Effector CD4-positive, alpha-beta T cell (primary cell): ENCODE measurements at regions not wholly inside any gene's neighbourhood (a gene's known extent, or its start where the extent isn't known, plus 50 kb on each side); places are given as distances from the start of the nearest gene placed in this dataset.

Experiments
- DNase-seq: peaks from one replicate; pipeline ENCODE4 v3.0.0-alpha.2; 2020

DNA sequence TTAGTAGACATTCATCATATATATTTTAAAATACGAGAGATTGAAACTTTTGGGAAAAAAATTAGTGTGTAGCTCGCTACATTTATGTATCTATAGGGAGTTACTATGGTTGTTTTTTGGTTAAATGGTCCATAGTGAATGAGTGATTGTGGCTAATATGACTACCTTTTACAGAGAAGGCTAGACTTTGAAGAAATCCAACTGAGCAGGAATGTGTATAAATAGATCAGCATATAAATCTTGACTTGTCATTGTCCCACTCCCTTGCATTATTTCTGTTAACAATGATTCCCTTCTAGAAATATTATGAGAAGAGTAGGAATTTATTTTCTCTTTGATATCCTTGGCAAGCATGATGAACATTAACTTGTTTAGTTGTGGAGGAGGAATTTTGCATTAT, 737.8 kb upstream of the MAP3K7 start:
- DNase-seq: no peak

DNA sequence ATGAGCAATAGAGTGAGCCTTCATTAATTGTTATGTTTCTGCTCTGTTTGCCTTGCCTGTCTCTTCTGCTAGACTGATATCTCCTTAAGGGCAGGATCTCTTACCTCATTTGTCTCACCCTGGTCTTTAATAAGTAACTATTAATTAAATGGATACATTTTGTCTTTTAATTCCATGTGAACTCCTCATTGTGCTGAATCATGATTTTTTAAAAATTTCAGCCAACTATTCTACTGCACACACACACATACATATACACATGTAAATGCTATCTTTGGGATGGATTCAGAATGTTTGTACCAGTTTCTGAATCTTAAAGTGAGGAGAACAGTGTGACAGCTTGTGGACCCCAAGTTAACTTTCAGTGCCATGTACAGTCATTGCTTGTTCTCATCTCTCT, 731.1 kb upstream of the MAP3K7 start:
- DNase-seq: no peak

DNA sequence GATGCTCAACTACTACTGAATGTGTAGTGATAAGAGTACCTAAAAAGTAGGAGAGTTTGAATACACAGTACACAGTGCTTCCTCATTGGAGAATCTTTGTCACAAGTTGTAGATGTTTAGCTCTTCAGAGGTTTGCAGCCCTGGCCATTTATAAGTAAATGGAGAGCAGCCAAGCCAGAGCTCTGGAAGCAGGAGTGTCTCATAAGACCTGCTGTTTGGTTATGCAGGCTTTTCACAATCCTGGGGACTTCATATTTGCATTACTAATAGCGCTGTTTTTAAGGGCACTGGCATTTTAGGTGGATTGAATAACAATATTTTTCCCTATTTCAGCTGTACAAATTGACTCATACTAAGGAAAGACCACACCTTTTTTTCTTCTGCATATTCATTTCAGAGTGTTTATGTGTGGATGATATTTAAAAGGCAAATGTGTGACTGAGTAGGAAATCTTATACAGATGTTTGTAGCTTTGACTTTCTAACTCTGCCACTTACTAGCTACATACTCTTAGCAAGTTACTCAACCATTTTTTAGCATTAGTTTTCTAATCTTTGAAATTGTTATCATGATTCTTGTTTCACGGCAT, 730.5 kb upstream of the MAP3K7 start:
- no peak for DNase-seq

DNA sequence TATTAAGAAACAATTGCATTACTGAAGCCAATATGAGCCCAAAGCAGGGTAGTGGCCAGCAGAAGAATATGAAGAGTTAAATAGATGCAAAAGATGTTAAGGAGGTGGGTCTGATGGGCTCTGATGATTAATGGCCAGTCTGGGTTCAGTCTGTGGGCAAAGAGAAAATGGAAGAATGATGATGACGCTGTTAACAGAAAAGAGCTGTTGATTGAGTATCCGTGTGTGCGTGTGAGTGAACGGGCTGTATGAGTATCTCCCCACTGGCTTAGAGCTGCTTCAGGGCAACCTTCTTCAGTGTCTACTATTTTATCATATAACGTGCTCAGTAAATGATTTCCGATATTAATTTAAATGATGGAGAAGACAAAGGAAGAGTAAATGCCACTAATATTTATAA, 723.3 kb upstream of the MAP3K7 start:
- DNase-seq: no peak

DNA sequence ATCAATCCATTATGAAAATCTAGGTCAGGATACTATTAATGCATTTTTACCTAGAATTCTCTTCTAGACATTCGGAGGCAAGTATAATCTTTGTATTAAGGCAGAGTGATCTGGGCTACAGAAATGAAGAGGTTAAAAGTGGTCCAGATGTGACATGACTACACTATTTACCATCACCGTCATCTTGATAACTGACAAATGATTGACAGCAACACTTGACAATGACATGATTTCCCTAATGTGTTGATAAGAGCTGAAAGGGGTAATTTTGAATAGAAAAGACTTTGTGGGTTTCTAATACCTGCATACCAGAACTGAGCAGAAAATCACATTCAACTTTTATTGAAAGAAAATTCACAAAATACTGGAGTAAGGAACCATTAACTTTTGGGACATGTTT, 718.9 kb upstream of the MAP3K7 start:
- no peak for DNase-seq

DNA sequence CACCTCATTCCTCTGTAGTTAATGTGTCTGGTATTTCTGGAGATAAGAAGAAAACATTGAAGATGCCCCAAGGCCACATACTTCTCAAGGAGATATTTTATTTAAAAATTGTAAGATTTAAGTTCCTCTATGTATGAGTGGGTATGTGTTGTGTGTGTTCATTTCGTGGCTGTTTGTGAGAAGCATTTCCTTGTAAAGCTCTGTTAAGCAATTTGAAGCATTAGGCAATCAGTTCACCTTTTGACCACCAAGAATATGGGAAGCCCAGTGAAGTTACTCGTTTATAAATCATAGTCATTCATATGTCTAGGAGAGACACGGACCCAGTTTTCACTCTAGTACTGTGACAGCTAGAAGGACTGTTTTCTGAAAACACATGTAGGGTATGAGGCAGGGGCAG, 717.6 kb upstream of the MAP3K7 start:
- DNase-seq: no peak

DNA sequence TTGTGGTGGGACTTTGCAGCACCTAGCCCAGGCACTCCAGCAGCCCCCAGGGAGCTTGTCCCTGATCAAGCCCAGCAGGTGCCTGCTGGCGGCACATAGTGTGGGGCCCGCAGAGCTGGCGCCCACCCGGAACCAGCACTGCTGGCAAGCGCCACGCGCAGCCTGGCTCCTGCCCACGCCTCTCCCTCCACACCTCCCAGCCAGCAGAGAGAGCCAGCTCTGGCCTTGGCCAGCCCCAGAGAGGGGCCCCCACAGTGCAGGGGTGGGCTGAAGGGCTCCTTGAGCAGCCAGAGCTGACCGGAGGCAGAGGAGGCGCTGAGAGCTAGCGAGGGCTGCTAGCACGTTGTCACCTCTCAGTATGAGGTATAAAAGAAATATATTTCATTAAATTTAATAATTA, 716.5 kb upstream of the MAP3K7 start:
- no peak for DNase-seq

DNA sequence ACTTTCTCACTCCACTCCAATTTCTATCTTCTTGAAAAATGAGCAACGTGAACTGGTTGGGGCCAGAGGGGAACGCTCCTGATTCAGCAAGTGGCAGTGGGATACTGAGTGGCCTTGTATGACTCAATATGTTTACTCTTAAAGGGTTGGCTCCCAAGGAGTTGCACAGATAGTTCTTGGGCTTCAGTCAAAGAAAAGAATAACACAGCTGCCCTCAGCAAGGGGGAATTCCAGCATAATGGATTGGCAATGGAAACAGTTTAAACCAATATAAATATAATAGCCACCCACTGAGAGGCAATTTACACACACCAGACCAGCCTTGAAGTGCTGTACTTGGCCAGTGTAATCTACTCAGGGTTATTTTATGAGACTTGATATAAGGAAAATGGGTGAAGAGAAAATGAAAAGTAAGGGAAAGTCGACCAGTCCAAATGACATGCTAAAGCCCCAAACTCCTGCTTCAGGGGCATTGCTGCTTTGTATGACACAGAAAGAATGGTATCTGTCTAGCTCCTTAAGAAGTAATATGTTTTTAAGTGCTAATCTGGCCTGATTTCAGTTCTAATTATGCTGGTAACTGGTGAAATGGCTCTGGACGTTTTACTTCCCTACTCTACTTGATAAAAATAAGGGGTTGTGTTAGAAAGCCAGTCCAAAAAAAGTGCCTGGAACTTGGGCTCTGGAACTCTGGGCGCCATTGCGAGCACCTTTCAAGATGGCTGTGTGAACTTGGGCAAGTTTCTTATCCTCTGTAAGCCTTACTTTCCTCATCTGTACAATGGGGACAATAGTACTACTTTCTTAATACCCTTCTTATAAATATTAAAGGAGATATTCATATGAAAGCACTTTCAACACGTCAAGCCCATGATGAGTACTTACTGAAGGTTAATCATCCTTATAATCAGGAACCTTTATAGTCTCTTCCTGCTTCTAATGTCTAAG, 712.9 kb upstream of the MAP3K7 start:
- no peak for DNase-seq

DNA sequence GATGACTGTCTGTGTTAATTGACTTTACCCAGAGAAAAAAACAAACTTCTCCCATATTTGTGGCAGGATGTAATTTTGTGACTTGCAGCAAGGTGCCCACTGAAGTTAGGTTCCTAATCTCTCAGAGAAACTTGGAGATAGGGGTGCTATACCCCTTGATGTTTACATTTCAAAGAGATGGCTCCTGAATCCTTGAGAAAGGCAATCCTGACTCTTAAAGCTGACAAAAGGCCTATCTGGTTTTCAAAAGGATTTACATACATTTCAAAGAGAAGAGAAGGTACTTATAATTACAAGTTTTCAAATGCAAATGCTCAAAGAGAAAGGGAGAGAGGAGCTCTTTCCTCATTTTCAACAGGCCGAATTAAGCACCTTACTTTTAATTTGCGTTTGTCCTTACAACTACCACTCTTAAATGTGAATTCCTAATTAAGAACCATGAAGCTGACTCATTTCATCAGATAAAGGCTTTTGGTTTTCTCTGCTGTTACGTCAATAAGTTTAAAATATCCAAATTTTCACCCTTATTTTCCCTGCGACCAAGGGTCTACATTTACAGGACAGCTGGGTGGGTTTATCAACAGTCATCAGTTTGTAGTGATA, 711.8 kb upstream of the MAP3K7 start:
- DNase-seq: no peak

DNA sequence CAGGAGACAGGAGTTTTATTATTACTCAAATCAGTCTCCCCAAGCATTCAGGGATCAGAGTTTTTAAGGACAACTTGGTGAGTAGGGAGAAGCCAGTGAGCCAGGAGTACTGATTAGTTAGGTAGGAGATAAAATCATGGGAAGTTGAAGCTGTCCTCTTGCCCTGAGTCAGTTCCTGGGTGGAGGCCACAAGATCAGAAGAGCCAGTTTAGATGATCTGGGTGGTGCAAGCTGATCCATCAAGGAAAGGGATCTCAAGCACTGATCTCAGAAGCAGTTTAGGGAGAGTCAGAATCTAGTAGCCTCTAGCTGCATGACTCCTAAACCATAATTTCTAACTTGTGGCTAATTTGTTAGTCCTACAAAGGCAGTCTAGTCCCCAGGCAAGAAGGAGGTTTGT, 706.5 kb upstream of the MAP3K7 start:
- no peak for DNase-seq

DNA sequence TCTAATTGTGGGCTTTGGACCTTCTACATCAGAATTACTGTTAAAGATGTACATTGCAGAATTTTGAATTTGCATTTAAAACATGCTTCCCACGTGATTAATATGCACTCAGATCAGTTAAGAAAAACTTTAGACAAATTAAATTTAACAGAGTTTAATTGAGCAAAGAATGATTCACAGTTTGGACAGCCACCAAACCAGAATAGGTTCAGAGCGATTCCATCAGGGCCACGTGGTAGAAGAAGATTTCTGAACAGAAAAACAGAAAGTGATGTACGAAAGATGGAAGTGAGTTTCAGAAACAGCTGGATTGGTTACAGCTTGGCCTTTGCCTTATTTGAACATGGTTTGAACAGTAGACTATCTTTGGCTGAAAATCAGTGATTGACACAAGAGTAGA, 704.2 kb upstream of the MAP3K7 start:
- no peak for DNase-seq

DNA sequence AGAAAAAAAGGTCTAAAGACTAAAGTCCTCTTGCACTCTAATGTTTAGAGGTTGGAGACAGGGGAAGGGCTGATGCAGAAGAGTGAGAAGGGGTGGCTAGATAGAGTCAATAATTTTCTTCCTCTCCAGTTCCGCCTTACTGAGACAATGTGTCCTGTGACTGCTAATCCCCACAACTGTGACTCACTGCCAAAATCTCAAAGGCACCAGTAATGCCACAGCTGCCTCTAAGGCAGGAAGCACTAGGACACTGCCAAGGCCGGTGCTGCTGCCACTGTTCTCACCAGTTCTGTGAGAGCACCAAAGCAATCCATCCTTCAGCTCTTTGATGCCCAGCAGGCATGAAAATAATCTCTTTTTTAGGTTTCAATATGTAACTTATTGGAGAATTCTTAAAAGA, 701.9 kb upstream of the MAP3K7 start:
- no peak for DNase-seq

DNA sequence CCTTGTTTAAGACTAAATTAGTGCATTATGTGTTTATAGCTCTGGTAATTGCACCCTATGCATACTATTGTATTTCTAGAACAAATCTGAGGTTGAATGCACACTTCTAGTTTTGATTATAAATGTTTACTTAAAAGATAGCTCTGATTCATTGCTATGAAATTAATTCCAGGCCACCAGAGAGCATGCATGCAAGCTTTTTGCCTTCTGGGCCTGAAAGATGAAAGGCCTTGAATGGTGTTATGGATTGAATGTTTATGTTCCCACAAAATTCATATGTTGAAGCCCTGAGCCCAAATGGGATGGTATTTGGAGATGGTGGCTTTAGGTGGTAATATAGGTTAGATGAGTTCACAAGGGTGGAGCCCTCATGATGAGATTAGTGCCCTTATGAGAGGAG, 695.0 kb upstream of the MAP3K7 start:
- no peak for DNase-seq

DNA sequence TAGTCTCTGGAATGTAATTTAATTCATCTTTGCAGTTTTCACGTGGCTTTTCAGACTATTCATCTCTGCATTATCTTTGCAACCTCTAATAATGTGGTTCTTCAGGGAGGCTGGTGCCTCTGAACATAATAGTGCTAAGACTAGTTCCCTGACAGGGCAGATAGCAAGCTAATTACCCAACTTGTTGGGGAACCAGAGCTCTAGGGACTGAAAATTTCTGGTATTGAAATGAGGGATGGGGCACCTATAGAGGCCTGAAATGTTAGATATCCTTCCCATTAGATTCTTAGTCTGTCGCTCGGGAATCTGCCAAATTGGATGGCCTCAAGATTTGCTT, 693.6 kb upstream of the MAP3K7 start:
- DNase-seq: no peak

DNA sequence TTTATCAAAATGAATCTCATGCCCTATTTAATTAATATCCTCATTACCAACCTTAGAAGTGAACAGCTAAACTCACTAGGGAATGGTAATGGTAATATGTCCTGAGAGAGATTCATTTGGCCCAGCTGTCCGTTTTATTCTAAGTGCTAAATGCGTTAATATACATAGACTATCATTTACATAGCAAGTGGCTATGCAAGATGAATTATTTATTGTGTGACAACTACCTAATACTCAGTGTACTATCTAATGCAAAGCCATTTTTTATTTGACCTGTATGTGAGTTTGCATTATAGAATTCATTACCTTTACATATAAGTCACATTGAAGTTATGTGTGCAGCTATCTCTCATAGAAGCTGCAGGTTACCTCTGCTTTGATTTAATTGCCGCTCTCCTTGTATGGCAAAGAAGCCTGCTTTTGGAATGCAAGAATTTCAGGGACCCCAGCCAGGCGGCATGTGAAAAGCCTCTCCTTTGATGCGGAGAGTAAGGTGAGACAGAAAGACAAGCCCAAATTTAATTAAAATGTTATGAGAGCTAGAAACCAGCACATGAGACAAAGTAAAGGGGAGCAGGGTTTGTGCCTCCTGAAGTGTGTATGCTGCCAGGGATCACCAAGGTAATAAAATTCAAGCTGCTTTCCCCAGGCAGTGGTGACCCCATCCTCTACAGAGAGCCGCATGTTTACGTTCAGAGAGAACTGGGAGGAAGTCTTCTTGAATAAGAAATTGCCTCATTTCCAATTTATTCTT, 693.0 kb upstream of the MAP3K7 start:
- no peak for DNase-seq

DNA sequence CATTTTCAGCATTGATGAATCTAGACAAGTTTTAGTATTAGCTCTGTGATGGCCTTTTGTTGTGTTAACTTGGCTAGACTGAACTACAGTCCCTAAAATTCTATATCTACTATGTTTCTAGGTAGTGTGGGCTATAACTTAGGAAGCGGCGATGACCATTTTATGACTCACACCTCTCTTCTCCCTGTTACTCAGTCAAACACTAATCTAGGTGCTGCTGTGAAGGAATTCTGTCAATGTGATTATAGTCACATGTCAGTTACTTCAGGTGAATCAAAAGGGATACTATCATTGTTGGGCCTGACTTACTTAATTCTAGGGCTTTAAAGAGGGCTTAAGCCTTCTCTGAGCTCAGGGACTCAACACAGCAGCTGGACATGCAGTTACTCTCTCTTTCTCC, 691.5 kb upstream of the MAP3K7 start:
- no peak for DNase-seq

DNA sequence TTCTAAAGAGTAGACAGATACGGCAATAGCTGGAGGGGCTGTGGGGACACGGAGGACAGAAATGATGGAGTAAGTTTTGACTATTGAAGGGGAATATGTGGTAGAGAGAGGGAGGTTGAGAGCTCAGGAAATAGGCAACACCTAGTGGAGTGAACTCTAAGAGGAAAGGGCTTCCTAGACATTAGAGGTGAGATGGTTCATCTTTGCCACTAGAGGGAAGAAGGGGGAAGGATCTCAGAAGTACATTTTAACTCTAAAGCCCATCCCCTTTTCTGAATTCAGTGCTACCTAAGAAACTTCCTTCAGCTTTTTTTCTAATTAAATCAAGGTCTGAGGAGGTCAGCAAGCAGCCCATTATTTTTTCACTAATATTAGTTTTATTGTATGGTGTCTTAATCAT, 689.4 kb upstream of the MAP3K7 start:
- no peak for DNase-seq

DNA sequence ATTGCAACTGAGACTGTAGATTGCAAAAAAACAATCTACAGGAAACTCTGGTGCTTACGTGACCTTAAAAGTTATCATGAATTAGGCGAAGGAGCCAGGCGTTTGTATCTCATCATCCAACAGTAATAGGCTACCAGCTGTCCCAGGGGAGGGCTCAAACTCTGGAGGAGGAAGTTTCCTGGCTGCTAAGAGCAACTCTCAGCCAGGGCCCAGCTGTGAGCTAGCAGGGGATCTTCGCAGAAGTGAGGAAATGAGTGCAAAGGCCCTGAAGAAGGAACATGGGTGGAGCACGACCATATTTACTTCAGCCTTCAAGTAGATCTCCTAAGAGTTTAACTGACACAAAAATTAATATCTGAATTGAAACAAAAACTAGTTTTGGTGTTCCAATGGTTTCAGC, 686.9 kb upstream of the MAP3K7 start:
- no peak for DNase-seq

DNA sequence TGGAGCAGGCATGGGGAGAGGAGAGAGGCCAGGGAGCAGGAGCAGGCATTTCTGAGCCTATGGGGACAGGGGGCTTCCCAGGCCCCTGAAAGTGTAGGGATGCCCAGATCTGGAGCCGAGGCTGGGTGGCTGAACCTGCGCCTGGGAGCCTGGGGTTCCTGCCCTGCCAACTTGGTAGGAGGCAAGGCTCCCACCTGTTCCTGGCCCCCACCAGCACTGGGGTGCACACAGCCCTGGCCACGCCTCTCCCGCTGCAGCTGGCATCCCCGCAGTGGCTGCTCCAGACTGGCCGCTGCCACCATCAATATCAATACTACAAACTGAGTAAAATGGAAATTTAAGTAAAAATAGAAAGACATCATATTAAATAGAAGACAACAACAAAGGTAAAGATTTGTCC, 684.9 kb upstream of the MAP3K7 start:
- DNase-seq: no peak

DNA sequence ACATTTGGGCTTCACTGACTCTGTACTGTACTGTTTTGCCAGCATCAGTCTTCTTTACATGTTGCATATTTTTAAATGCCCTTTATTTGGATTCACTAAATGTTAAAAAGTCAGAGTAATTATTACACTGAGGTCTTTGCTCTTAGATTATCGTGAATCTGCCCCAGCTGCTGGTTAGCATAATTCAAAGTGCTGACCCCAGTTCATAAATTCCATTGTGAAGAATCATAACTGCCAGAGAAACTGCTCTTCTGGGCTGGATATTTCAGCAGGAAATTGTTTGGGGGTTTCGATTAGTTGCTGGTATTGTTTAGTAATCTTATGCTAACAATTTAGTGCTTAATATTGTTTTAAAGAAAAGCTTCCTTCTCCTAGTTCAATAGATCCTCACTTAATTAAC, 682.1 kb upstream of the MAP3K7 start:
- no peak for DNase-seq

DNA sequence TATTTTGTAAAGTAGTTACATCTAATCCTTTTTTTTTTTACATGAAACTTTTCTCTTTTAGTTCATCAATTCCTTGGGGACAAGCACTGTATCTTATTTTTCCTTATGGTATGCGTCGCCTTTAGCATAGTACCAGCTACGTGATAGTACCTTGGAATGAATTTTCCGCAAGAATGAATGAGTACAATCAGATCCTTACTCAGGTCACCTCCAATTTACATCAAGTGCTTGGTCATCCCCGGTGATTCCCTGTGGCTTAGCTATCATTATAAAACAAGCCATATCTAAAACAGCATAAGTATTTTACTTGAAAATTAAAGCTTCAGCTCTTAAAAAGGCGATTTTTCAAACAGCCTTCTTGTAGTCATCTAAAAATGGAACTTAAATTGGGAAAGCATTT, 680.4 kb upstream of the MAP3K7 start:
- no peak for DNase-seq

DNA sequence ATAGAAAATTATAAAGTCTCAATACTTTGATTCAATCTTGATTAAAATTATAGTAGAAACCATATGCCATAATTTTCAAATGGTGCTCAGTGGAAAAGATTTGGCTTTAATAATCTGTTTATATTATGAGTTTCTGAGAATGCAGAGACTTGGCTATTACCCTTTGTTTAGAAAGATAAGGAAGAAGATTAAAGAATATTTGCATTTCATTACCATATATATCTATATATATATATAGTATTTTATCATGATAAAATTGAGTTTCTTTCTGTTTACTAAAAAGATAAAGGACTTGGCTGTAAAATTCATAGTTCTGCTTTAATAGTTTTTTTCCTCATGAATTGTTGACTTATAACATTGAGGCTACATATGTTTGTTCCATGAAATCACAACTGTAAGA, 679.3 kb upstream of the MAP3K7 start:
- no peak for DNase-seq

DNA sequence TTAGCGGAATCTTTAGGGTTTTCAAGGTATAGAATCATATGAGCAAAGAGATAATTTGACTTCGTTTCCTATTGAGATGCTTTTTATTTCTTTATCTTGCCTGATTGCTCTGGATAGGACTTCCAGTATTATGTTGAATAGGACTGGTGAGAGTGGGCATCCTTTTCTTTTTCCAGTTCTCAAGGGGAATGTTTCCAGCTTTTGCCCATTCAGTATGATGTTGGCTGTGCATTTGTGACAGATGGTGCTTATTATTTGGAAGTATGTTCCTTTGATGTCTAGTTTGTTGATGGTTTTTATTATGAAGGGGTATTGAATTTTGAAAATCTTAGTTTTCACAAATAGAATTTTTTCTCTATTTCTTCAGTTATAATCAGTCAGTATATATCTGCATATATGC, 656.6 kb upstream of the MAP3K7 start:
- DNase-seq: no peak

DNA sequence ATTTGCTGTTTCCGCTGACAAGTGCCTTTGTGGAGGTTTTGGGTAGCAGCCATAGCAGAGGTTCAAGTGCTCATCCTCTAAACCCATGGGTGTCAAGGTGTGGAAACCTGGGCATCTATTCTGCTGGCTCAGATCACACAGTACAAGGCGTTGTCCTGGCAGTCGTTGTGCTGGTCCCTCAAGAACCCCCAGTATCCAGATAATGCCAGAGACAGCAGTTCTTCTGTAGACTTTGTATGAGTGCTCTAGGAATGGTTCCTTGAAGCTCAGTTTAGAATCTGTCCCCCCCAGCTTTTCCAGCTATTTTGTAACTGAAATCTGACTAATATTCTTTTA, 655.7 kb upstream of the MAP3K7 start:
- DNase-seq: no peak
